ENCODE measurements at regions not wholly inside any gene's neighbourhood (a gene's known extent, or its start where the extent isn't known, plus 50 kb on each side); places are given as distances from the start of the nearest gene placed in this dataset.

GRCh38 chr12:20272161-20272560 is 96.2 kb upstream of the PDE3A start:
- no peak for ATAC-seq

GRCh38 chr12:20272801-20273200 is 95.5 kb upstream of the PDE3A start:
- Histone ChIP-seq H3K4me2 (ENCODE audit: low read length) (no peak overlapping the region), H3K4me3 (replicated peaks in 1 of 2; ENCODE audit: low read depth in 1 of 2, low read length in 2 of 2) (no peak overlapping the region), H3K79me2 (ENCODE audit: insufficient read depth, low read length) (no peaks in the 10 kb centered on the region), H3K27ac (ENCODE audit: low read depth, low read length) (no peak overlapping the region), H3K27me3 (ENCODE audit: insufficient read depth, low read length) (no peaks in the 10 kb centered on the region), H3K9ac (ENCODE audit: low read length) (no peak overlapping the region), H3K9me3 (ENCODE audit: control insufficient read depth in 1 of 2, insufficient read depth in 1 of 2, low read depth in 1 of 2, low read length in 2 of 2) (no peaks in the 10 kb centered on the region), H3K9me2 (ENCODE audit: insufficient read depth) (no peaks in the 10 kb centered on the region), H4K20me1 (ENCODE audit: insufficient read depth) (no peaks in the 10 kb centered on the region), H3K4me1 (ENCODE audit: control insufficient read depth in 1 of 2, insufficient read depth in 2 of 2, low read length in 2 of 2) (no peaks in the 10 kb centered on the region), H2AFZ (ENCODE audit: low read depth, low read length, poor library complexity, severe bottlenecking) (no peak overlapping the region), H3K36me3 (ENCODE audit: control insufficient read depth in 1 of 2, insufficient read depth in 2 of 2, low read length in 2 of 2) (no peaks in the 10 kb centered on the region)
- no peak for ATAC-seq
- POLR2A ChIA-PET: no interaction called here
- intact Hi-C loops (cut with micrococcal nuclease): no loop called here
- no TSS peak for BruUV-seq (replicated peaks)
- DNase-seq (ENCODE audit: low read depth, low spot score): no peak
- RAD21 ChIA-PET (ENCODE audit: low non-redundant PET in 1 of 2, low total read pairs in 2 of 2, uncharacterized antibody in 2 of 2, unreplicated experiment in 2 of 2): no interaction called here
- CTCF ChIA-PET: no interaction called here
- TF ChIP-seq TCF7L2 (IDR thresholded peaks at IDR 0.05; ENCODE audit: borderline replicate concordance, extremely low read depth, insufficient read depth, insufficient read length) (no peak), EZH2phosphoT487 (IDR thresholded peaks at IDR 0.05; ENCODE audit: borderline replicate concordance) (no peak), RAD21 (IDR thresholded peaks at IDR 0.05; ENCODE audit: low read depth) (no peak), ZNF274 (IDR thresholded peaks at IDR 0.05; ENCODE audit: low read depth, low read length) (no peak), ZBTB33 (IDR thresholded peaks at IDR 0.05; ENCODE audit: extremely low read depth, insufficient replicate concordance, low read length) (no peak), SIN3A (IDR thresholded peaks at IDR 0.05; ENCODE audit: low read depth) (no peak), CBX3 (IDR thresholded peaks at IDR 0.05; ENCODE audit: low read depth) (no peak), POLR2A (IDR thresholded peaks at IDR 0.05; ENCODE audit: borderline replicate concordance, extremely low read depth, insufficient read depth, insufficient read length) (no peak), JUND (IDR thresholded peaks at IDR 0.05) (no peak), ZFX (IDR thresholded peaks at IDR 0.05) (no peak), ELF1 (IDR thresholded peaks at IDR 0.05; ENCODE audit: borderline replicate concordance, low read depth) (no peak)

More at GRCh38 chr12:20272161-20272560, 96.2 kb upstream of the PDE3A start:
- no peaks in the 10 kb centered on the region for H3K27me3 ChIP-seq (ENCODE audit: insufficient read depth, low read length)
- no peaks in the 10 kb centered on the region for H3K36me3 ChIP-seq (ENCODE audit: control insufficient read depth in 1 of 2, insufficient read depth in 2 of 2, low read length in 2 of 2)
- H3K79me2 ChIP-seq (ENCODE audit: insufficient read depth, low read length): no peaks in the 10 kb centered on the region
- H3K4me3 ChIP-seq (replicated peaks in 1 of 2; ENCODE audit: low read depth in 1 of 2, low read length in 2 of 2): no peak overlapping the region
- H3K4me2 ChIP-seq (ENCODE audit: low read length): no peak overlapping the region
- H3K9ac ChIP-seq (ENCODE audit: low read length): no peak overlapping the region
- ChIA-PET RAD21 (ENCODE audit: low non-redundant PET in 1 of 2, low total read pairs in 2 of 2, uncharacterized antibody in 2 of 2, unreplicated experiment in 2 of 2) (no interaction called here), CTCF (no interaction called here), POLR2A (no interaction called here)
- H4K20me1 ChIP-seq (ENCODE audit: insufficient read depth): no peaks in the 10 kb centered on the region
- DNase-seq (ENCODE audit: low read depth, low spot score): no peak
- no TSS peak for BruUV-seq (replicated peaks)
- no peaks in the 10 kb centered on the region for H3K4me1 ChIP-seq (ENCODE audit: control insufficient read depth in 1 of 2, insufficient read depth in 2 of 2, low read length in 2 of 2)
- no peak for TF ChIP-seq EZH2phosphoT487 (IDR thresholded peaks at IDR 0.05; ENCODE audit: borderline replicate concordance)
- no peak for TF ChIP-seq CTCF (IDR thresholded peaks at IDR 0.05 in 2 of 3, conservative IDR thresholded peaks at IDR 0.05 in 1 of 3; ENCODE audit: borderline replicate concordance in 1 of 3, insufficient read depth in 1 of 3, low read depth in 2 of 3, low read length in 2 of 3)
- TF ChIP-seq TCF7L2 (IDR thresholded peaks at IDR 0.05; ENCODE audit: borderline replicate concordance, extremely low read depth, insufficient read depth, insufficient read length): no peak
- H2AFZ ChIP-seq (ENCODE audit: low read depth, low read length, poor library complexity, severe bottlenecking): no peak overlapping the region
- H3K9me2 ChIP-seq (ENCODE audit: insufficient read depth): no peaks in the 10 kb centered on the region
- no peaks in the 10 kb centered on the region for H3K9me3 ChIP-seq (ENCODE audit: control insufficient read depth in 1 of 2, insufficient read depth in 1 of 2, low read depth in 1 of 2, low read length in 2 of 2)
- no peak overlapping the region for H3K27ac ChIP-seq (ENCODE audit: low read depth, low read length)
- intact Hi-C loops (cut with micrococcal nuclease): no loop called here
